HL-60 (cell line): ENCODE measurements at regions not wholly inside any gene's neighbourhood (a gene's known extent, or its start where the extent isn't known, plus 50 kb on each side); places are given as distances from the start of the nearest gene placed in this dataset.

ENCODE experiments used
- GABPA ChIP-seq: IDR thresholded peaks from 2 replicates; pipeline ENCODE4 v1.6.1; 2012; ENCODE audit warnings: low read depth
- POLR2AphosphoS5 ChIP-seq: IDR thresholded peaks from 2 replicates; pipeline ENCODE4 v1.6.1; 2012; ENCODE audit warnings: low read depth
- TF ChIP-seq, protein P1 (sequence below): IDR thresholded peaks from one replicate; pipeline ENCODE4 v1.5.1; 2011; ENCODE audit warnings: low read length, control low read depth, inconsistent platforms; ENCODE audit not compliant: insufficient read depth
- TF ChIP-seq, protein P2 (sequence below): IDR thresholded peaks from 2 replicates; pipeline ENCODE4 v1.6.1; 2012; ENCODE audit warnings: low read depth; ENCODE audit not compliant: insufficient replicate concordance

DNA sequence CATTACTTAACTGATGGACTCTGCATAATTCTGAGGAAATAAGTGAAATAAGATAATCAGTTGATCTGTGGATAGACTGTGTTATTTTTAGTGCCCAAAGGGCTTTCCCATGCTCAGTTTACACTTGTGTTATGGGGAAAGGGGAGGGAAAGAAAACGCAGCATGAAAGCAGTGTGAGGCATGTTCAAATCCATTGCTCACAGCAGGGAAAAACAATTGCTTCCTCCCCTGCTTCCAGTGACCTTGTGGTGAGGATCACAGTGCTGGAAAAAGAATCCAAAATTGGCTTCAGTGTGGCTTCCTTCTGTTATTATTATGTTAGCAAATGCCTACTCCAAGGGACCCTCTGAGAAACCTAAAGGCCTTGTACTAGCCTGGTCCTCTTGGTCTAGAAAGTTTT, 285.1 kb upstream of the CDIN1 start:
- TF ChIP-seq GABPA (no peak), POLR2AphosphoS5 (no peak)
- TF ChIP-seq, protein P1, sequence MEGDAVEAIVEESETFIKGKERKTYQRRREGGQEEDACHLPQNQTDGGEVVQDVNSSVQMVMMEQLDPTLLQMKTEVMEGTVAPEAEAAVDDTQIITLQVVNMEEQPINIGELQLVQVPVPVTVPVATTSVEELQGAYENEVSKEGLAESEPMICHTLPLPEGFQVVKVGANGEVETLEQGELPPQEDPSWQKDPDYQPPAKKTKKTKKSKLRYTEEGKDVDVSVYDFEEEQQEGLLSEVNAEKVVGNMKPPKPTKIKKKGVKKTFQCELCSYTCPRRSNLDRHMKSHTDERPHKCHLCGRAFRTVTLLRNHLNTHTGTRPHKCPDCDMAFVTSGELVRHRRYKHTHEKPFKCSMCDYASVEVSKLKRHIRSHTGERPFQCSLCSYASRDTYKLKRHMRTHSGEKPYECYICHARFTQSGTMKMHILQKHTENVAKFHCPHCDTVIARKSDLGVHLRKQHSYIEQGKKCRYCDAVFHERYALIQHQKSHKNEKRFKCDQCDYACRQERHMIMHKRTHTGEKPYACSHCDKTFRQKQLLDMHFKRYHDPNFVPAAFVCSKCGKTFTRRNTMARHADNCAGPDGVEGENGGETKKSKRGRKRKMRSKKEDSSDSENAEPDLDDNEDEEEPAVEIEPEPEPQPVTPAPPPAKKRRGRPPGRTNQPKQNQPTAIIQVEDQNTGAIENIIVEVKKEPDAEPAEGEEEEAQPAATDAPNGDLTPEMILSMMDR, result no peak
- TF ChIP-seq, protein P2, sequence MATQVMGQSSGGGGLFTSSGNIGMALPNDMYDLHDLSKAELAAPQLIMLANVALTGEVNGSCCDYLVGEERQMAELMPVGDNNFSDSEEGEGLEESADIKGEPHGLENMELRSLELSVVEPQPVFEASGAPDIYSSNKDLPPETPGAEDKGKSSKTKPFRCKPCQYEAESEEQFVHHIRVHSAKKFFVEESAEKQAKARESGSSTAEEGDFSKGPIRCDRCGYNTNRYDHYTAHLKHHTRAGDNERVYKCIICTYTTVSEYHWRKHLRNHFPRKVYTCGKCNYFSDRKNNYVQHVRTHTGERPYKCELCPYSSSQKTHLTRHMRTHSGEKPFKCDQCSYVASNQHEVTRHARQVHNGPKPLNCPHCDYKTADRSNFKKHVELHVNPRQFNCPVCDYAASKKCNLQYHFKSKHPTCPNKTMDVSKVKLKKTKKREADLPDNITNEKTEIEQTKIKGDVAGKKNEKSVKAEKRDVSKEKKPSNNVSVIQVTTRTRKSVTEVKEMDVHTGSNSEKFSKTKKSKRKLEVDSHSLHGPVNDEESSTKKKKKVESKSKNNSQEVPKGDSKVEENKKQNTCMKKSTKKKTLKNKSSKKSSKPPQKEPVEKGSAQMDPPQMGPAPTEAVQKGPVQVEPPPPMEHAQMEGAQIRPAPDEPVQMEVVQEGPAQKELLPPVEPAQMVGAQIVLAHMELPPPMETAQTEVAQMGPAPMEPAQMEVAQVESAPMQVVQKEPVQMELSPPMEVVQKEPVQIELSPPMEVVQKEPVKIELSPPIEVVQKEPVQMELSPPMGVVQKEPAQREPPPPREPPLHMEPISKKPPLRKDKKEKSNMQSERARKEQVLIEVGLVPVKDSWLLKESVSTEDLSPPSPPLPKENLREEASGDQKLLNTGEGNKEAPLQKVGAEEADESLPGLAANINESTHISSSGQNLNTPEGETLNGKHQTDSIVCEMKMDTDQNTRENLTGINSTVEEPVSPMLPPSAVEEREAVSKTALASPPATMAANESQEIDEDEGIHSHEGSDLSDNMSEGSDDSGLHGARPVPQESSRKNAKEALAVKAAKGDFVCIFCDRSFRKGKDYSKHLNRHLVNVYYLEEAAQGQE, result no peak
